Urothelium cell line (cell line): ENCODE measurements at regions not wholly inside any gene's neighbourhood (a gene's known extent, or its start where the extent isn't known, plus 50 kb on each side); places are given as distances from the start of the nearest gene placed in this dataset.

Experiments used
- DNase-seq: peaks from one replicate; pipeline ENCODE4 v3.0.0; 2011; ENCODE audit warnings: low spot score, mixed read lengths
- FAIRE-seq: peaks from 2 replicates; lab custom pipeline; 2011; peaks lifted over from hg19 to GRCh38; lab: Jason Lieb, UNC

DNA sequence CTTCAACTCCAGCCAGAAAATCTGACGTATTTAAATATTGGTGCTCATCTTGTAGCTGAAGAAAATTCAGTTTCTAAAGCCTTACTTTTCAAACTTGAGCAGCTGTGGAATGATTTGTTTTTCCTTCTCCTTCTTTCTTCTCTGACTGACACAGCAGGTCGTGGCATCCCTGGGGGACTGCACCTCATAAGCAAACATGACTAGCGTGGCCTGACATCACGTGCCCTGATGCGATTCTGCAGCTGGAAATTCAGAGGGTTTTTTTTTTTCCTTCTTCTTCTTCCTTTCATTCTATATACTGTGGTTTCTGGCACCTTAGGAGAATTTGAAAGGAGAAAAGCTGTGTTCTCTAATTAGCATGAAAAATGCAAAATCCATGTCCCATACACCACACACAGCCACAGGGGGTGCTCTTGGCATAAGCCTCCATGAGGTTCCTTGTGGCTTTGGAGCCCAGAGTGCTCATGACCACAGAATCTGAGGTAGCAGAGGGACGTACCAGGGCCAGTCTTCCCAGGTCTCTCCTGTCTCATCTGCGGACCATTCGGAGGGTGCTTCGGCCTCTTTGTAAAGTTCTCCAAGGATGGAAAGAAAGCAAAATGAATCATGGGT is 258.5 kb upstream of the CDH4 start:
- DNase-seq = no peak

DNA sequence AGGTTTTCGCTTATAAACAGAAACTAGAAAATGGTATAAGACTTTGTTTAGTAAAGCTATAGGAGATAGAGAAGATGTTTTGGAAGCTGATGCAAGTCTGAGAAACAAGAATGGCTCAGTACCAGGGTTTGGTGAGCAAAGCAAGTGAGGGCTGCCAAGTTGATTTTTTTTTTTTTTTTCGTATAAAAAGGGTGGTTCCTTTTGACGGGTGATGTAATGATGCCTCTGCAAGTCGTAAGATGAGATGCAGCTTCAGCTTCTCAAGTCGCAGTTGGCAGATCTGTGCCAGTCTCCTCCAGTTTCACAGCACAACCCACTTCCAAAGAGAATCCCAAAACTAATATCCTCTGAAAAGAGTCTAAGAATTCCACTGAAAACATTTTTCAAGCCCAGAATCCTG is 252.8 kb upstream of the CDH4 start:
- FAIRE-seq = no peak
- no peak for DNase-seq

More for the DNA sequence above, 258.5 kb upstream of the CDH4 start:
- FAIRE-seq = no peak

DNA sequence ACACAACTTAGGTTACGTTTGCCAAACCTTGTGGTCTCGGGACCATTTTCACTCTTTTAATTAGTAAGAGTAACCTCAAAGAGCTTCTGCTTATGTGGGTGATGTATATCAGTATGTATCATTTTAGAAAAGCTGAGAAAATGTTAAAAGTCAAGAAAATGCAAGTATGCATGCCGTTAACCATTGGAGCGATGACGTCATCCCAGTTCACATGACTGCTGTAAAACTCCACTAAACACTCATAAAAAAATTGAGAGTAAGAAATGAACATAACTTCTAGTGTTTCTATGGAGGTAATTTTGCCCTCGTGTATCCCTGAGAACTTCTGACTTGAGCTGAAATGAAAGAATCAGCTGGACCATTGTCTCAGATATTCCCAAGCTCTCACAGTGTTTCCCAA is 250.0 kb upstream of the CDH4 start:
- DNase-seq (no peak), FAIRE-seq (no peak)

GRCh38 chr20:61014491-61014890 is 237.6 kb upstream of the CDH4 start:
- DNase-seq (no peak), FAIRE-seq (no peak)

- DNase-seq = no peak
- FAIRE-seq = no peak
Measured at GRCh38 chr20:61015602-61016001, 236.5 kb upstream of the CDH4 start.

- FAIRE-seq (peak; percentile 82), DNase-seq (no peak)
Measured at GRCh38 chr20:61019322-61019721, 232.7 kb upstream of the CDH4 start.

GRCh38 chr20:61023612-61024011 is 228.4 kb upstream of the CDH4 start:
- DNase-seq (no peak), FAIRE-seq (no peak)

- FAIRE-seq (no peak), DNase-seq (peak; percentile 29)
Measured at GRCh38 chr20:61024390-61024789, 227.7 kb upstream of the CDH4 start.

GRCh38 chr20:61025536-61025935 is 226.5 kb upstream of the CDH4 start:
- FAIRE-seq (no peak), DNase-seq (no peak)

GRCh38 chr20:61026173-61026572 is 225.9 kb upstream of the CDH4 start:
- FAIRE-seq (no peak), DNase-seq (no peak)

DNA sequence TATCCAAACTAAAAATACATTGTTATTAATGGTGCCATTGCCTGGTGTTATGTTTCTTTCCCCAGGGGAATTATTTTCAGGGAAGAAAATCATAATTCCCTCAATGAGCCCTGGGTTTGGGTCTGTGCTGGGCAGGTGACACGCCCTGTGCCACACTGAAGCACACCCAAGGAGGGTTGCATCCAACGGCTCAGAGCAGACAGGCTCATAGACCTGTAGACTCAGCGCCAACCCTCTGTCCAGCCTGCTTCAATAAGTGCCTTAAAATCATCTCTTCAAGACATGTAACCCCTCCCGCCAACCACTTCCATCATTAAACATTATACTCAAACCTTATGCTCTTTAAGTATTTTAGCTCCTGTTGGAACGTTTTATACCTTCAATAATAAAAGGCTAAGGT is 225.3 kb upstream of the CDH4 start:
- no peak for FAIRE-seq
- DNase-seq = no peak

- no peak for FAIRE-seq
- DNase-seq = no peak
Measured at GRCh38 chr20:61027218-61027617, 224.8 kb upstream of the CDH4 start.

DNA sequence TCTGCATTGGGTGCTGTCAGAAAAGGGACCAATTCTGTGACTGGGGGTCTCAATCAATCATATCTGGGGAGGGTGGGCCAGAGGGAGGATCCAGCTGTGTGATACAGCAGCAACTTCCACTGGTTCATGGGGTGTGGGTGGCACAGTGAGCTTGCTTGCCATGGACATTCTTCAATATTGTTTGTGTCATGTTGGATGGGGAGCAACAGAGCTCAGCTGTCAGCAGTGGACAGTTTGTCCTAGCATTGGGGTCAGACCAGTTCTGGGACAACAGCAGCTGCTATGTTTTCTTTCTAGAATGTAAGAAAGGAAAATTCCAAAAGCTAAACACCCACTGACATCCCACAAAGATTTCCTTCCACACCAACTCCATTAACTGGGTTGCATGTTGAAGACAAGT is 221.9 kb upstream of the CDH4 start:
- no peak for FAIRE-seq

DNA sequence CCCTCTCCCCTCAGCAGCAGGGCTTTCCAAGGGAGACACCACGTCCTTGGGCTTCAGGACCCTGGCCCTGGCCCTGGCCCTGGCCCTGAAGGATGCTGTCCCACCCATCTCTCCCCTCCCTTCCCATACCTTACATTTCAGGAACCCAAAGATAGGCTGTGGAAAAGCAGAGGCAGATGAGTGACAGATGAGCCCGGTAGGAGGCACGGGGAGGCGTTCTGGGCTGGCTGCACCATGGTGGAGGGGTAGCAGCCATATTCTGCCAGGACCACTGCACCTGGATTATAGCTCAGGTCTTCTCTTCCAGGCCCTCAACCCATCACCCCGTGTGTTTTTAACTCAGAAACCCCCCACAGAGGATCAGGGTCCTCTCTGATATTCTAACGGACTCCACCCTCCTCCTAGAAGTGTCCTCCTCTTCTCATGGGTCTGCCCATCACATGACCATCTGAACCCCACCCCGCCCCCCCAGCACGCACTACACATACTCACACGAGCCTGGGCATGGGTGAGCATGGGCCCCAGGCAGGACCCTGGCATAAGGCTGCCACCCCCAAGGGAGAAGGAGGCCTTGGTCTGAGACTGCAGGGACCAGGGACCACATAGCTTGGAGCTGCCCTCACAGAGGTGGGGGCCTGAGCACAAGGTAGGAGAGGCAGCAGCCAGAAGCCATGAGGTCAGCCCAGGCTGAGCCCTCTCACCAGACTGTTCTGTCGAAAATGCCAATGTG is 220.8 kb upstream of the CDH4 start:
- no peak for FAIRE-seq
- no peak for DNase-seq

More for the DNA sequence above, 221.9 kb upstream of the CDH4 start:
- no peak for DNase-seq

DNA sequence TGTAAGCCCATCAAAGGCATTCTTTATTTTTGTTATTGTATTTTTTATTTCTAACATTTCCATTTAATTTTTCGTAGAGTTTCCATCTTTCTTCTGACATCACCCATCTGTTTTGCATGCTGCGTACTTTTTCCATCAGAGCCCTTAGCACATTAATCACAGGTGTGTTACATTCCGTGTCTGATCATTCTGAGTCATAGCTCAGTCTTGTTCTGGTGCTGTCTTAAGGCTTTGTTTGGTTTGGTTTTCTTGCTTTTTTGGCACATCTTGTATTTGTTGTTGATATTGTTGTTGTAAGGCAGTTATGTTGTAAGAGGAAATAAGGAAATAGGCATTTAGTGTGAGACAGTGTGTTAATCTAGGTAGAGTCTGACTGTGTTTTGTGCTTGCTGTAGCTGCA is 214.6 kb upstream of the CDH4 start:
- FAIRE-seq = no peak
- DNase-seq = no peak

- DNase-seq (no peak), FAIRE-seq (no peak)
Measured at GRCh38 chr20:61041481-61041880, 210.6 kb upstream of the CDH4 start.

DNA sequence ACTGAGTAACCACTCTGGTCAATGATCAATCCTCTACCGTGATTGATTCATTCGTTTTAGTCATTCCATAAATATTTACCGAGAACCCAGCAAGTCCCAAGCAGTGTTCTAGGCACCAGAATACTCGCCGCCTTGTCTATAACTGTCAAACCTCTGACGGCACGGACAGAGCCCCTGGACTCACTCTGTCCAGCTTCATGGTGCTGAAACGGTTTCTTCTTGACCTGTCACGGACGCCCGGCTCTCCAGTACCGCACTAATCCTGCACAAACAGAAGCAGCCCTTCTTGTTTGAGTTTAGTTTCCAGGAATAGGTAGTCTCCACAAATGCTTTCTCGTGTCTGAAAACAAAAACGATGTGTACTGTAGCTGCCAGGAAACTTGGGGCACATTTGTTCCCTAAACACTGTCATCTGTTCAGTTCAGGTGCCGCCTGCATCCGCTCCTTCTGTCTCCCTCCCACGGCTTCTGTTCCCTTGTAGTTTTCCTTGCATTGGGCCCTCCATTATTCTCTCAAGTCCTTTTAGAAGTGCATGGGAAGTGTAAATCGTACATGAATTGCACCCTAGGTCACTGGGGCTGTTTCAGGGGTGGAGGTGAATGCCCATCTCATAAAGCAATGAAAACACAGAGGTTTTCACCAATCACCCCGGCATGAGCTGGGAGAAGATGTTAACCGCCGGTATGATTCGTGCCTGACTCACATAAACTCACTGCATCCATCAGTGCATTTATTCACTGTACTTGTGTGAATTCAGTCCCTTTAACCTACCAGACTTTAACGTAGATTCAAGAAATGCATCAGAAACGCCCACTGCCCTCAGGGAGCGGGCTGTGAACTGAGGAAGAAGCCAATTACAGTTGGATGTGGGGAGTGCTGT is 209.3 kb upstream of the CDH4 start:
- no peak for FAIRE-seq
- DNase-seq = peak; percentile 41

DNA sequence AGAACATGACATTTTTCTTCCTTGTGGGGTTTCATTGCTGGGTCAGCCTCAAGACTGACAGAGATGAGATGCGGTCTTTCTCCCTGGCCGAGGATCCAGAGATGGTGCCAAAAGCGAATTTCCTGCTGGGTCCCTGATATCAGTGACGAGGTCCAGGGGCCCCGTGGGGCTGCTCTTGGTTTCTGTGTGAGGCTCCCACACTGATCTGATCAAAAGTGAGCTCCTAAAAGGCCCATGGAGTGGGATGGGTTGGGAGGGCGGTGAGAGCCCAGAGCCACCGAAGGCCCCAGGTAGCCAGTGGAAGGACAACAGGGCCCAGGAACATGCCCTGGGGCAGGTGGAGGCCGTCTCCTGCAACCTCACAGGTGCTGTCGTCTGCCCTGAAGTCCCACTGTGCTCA is 208.4 kb upstream of the CDH4 start:
- DNase-seq (no peak), FAIRE-seq (no peak)

DNA sequence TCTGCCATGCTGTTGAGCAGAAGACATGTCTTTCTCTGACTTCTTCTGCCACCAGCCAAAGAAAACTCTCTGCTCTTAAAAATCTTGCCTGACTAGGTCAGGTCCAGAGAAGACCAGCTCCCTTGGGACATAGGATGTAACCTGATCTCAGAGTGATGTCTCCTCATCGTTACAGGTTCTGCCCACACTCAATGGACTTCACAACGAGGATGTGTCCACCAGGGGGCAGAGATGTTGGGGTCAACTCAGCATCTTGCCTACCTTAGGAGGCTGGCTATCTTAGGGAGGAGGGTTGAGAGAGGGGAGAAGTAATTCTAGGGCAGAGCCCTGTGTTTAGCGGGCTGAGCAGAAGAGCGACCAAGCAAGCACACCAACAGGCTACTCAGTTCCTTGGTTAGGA is 207.6 kb upstream of the CDH4 start:
- FAIRE-seq = no peak
- no peak for DNase-seq

- no peak for DNase-seq
- FAIRE-seq = no peak
Measured at GRCh38 chr20:61045091-61045490, 207.0 kb upstream of the CDH4 start.

DNA sequence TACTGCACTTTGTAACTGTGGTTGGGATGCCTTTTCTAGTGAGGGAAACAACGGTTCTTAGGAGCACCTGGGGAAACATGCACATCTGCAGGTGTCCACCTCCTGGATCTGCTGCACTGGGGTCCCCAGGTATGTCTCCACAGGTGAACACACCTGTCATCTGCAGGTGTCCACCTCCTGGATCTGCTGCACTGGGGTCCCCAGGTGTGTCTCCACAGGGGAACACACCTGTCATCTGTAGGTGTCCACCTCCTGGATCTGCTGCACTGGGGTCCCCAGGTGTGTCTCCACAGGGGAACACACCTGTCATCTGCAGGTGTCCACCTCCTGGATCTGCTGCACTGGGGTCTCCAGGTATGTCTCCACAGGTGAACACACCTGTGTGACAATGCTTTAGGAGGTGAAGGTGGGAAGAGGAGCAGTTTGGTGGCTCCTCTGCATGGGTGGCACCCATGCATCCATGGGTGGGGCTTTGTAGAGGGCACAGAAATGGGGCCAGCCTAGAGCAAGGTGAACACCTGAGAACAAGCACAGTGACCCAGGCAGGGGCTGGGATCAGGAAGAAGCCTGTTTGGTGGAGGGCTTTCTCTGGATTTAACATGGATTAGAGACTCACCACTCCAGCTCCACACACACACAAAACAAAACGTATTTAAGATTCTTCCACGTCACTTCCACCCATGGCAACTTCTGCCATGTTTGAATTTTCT is 206.0 kb upstream of the CDH4 start:
- FAIRE-seq (no peak), DNase-seq (no peak)
